HepG2 (cell line): ENCODE measurements at regions not wholly inside any gene's neighbourhood (a gene's known extent, or its start where the extent isn't known, plus 50 kb on each side); places are given as distances from the start of the nearest gene placed in this dataset.

Experiments
- ELF4 ChIP-seq: sonication (generic); formaldehyde crosslinking; IDR thresholded peaks from 2 replicates; pipeline ENCODE4 v1.5.0; 2020; ENCODE audit warnings: missing genetic modification reagents, mild to moderate bottlenecking, moderate library complexity, borderline replicate concordance
- FOXM1 ChIP-seq: sonication (generic); formaldehyde crosslinking; IDR thresholded peaks from 2 replicates; pipeline ENCODE4 v1.5.0; 2020; ENCODE audit warnings: missing genetic modification reagents
- SMYD3 ChIP-seq: sonication (generic); formaldehyde crosslinking; IDR thresholded peaks from 2 replicates; pipeline ENCODE4 v1.8.1; 2023; ENCODE audit warnings: mild to moderate bottlenecking, missing genetic modification reagents
- STAG1 ChIP-seq: sonication (generic); formaldehyde crosslinking; IDR thresholded peaks from 2 replicates; pipeline ENCODE4 v1.4.0; 2020; ENCODE audit warnings: missing genetic modification reagents
- STAT5B ChIP-seq: sonication (generic); formaldehyde crosslinking; IDR thresholded peaks from 2 replicates; pipeline ENCODE4 v1.4.0; 2020; ENCODE audit warnings: missing genetic modification reagents
- ZNF713 ChIP-seq: sonication (generic); formaldehyde crosslinking; IDR thresholded peaks from 2 replicates; pipeline ENCODE4 v1.4.0; 2020; ENCODE audit warnings: mild to moderate bottlenecking, missing genetic modification reagents
- TF ChIP-seq, protein P1 (sequence below): IDR thresholded peaks from 2 replicates; pipeline ENCODE4 v1.6.1; 2016; ENCODE audit warnings: missing biosample characterization, missing genetic modification reagents, low read depth
- TF ChIP-seq, protein P2 (sequence below): sonication (generic); formaldehyde crosslinking; conservative IDR thresholded peaks from 2 replicates; pipeline ENCODE4 v1.4.0; 2020; ENCODE audit warnings: missing genetic modification reagents
- TF ChIP-seq, protein P3 (sequence below): IDR thresholded peaks from 2 replicates; pipeline ENCODE4 v1.4.0; 2020; ENCODE audit warnings: mild to moderate bottlenecking, missing genetic modification reagents
- TF ChIP-seq, protein P4 (sequence below): sonication (generic); formaldehyde crosslinking; IDR thresholded peaks from 2 replicates; pipeline ENCODE4 v1.4.0; 2020; ENCODE audit warnings: mild to moderate bottlenecking, missing genetic modification reagents

DNA sequence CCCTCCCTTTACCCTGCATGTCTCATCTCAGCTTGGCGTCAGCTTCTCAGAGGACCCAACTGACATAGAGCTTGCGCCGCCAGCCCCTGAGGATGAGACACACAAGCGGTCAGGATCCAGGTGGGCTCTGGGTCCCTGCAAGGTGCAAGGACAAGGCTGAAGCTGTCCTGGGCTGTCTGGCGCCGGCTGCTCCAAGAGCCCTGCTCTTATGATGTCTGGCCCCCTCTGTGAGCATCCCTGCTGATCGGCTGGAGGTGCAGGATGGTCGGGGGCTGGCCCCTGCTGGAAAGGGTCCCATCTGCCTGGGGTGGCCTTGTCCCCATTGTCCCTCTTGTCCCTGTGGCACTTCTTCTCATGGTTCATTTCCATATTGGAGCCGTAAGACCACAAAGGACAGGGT is 479.0 kb downstream of the NPHP4 start (continued):
- TF ChIP-seq, protein P1, sequence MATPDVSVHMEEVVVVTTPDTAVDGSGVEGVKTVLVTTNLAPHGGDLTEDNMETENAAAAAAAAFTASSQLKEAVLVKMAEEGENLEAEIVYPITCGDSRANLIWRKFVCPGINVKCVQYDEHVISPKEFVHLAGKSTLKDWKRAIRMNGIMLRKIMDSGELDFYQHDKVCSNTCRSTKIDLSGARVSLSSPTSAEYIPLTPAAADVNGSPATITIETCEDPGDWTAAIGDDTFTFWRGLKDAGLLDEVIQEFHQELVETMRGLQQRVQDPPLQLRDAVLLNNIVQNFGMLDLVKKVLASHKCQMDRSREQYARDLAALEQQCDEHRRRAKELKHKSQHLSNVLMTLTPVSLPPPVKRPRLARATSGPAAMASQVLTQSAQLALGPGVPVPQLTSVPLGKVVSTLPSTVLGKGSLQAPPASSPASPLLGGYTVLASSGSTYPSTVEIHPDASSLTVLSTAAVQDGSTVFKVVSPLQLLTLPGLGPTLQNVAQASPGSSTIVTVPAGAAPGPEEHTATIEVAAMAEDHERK (CRISPR knock-in tag) = no peak
- TF ChIP-seq, protein P2, sequence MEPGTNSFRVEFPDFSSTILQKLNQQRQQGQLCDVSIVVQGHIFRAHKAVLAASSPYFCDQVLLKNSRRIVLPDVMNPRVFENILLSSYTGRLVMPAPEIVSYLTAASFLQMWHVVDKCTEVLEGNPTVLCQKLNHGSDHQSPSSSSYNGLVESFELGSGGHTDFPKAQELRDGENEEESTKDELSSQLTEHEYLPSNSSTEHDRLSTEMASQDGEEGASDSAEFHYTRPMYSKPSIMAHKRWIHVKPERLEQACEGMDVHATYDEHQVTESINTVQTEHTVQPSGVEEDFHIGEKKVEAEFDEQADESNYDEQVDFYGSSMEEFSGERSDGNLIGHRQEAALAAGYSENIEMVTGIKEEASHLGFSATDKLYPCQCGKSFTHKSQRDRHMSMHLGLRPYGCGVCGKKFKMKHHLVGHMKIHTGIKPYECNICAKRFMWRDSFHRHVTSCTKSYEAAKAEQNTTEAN = no peak
- no peak for TF ChIP-seq ZNF713 (CRISPR knock-in tag)
- no peak for TF ChIP-seq STAG1 (CRISPR knock-in tag)
- TF ChIP-seq SMYD3 = no peak
- no peak for TF ChIP-seq ELF4
- TF ChIP-seq, protein P3, sequence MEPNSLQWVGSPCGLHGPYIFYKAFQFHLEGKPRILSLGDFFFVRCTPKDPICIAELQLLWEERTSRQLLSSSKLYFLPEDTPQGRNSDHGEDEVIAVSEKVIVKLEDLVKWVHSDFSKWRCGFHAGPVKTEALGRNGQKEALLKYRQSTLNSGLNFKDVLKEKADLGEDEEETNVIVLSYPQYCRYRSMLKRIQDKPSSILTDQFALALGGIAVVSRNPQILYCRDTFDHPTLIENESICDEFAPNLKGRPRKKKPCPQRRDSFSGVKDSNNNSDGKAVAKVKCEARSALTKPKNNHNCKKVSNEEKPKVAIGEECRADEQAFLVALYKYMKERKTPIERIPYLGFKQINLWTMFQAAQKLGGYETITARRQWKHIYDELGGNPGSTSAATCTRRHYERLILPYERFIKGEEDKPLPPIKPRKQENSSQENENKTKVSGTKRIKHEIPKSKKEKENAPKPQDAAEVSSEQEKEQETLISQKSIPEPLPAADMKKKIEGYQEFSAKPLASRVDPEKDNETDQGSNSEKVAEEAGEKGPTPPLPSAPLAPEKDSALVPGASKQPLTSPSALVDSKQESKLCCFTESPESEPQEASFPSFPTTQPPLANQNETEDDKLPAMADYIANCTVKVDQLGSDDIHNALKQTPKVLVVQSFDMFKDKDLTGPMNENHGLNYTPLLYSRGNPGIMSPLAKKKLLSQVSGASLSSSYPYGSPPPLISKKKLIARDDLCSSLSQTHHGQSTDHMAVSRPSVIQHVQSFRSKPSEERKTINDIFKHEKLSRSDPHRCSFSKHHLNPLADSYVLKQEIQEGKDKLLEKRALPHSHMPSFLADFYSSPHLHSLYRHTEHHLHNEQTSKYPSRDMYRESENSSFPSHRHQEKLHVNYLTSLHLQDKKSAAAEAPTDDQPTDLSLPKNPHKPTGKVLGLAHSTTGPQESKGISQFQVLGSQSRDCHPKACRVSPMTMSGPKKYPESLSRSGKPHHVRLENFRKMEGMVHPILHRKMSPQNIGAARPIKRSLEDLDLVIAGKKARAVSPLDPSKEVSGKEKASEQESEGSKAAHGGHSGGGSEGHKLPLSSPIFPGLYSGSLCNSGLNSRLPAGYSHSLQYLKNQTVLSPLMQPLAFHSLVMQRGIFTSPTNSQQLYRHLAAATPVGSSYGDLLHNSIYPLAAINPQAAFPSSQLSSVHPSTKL (CRISPR knock-in tag) = no peak
- no peak for TF ChIP-seq FOXM1 (CRISPR knock-in tag)
- TF ChIP-seq, protein P4, sequence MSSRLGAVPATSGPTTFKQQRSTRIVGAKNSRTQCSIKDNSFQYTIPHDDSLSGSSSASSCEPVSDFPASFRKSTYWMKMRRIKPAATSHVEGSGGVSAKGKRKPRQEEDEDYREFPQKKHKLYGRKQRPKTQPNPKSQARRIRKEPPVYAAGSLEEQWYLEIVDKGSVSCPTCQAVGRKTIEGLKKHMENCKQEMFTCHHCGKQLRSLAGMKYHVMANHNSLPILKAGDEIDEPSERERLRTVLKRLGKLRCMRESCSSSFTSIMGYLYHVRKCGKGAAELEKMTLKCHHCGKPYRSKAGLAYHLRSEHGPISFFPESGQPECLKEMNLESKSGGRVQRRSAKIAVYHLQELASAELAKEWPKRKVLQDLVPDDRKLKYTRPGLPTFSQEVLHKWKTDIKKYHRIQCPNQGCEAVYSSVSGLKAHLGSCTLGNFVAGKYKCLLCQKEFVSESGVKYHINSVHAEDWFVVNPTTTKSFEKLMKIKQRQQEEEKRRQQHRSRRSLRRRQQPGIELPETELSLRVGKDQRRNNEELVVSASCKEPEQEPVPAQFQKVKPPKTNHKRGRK (CRISPR knock-in tag) = no peak
- TF ChIP-seq STAT5B (CRISPR knock-in tag) = no peak
